Fibroblast of skin of abdomen (primary cell): ENCODE measurements at regions not wholly inside any gene's neighbourhood (a gene's known extent, or its start where the extent isn't known, plus 50 kb on each side); places are given as distances from the start of the nearest gene placed in this dataset.

Experiments used
- DNase-seq: peaks from one replicate; pipeline ENCODE4 v3.0.0-alpha.2; 2013

DNA sequence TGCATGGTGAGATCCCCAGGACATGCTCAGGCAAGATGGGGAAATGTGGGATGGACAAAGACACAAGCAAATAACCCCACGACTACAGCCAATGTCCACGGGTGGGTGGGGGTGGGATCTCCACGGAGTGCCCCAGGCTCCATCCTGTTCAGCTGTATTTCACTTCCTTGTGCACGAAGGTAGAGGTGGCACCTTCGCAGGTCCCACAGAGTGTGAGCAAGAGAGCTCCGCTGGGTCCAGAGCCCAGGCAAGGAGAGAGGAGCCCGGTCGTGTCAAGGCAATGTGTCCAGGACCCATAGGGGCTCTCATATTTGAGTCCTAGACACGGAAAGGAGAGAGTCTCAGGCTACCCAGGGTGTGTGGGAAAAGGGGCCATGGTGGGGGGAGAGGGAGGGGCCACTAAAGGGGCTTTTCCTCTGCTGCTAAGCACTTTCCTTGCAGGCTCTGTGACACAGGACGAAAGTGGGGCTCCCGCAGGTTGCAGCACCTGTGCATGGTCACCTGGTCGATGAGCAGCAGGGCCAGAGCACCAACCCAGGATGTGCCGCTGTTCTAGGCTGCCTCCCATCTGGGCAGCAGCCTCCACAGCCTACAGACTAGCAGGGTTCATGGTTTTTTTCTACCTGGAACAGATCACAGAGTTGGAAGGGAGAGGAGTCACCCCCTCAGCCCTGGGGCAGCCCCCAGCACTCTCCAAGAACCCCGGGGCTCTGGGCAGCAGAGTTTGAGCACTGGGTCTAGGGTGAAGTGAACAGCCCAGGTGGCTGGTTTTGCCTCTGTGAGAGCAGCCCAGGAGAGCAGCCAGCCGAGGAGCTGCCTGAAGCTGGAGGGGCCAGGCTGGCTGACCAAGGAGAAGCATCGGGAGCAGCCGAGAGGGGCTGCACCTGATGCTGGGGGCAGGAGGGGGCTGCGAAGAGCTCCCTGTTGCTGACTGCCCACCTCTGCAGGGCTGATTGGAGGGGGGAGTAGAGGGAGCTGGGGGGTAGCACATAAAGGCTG is 100.7 kb upstream of the MVB12B start:
- DNase-seq, result no peak

DNA sequence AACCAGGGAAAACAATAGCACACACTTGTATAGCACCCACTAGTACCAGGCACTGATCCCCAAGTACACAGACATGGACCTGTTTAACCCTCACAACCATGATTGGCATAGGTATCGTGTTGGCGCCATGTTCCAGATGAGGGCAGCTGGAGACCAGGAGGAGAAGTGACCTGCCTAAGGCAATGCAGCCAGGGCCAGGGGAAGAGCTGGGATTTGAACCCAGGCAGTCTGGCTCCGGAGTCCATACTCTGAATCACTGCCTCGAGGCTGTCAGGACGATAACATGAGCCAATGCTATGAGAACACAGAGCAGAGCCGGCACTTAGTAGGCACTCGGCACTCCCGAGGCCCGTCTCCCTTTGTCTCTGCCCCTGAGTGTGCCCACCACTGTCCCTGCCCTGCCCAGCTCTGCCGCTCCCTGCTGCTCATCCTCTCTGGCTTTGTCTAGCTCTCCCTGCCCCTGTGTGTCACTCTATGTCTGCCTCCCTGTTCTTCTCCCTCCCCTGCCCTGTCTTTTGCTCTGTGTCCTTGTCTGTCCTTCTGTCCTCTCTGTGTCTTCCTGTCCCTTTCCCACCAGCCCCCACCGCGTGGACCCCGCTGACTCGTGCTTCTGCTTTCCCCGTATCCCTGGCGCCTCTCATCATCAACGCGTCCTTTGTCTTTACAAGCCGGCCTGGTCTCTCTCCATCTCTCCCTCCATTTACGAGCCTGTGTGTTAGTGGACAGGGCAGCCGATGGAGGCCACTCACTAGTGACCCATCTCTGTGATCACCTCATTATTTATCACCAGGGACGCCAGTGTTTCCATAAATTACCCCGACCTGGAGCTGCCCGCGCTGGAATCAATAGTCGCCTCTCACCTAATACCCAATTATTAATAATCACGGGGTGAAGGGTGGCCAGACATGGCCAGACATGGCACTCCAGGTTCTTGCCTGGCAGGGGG is 99.4 kb upstream of the MVB12B start:
- DNase-seq, result no peak

DNA sequence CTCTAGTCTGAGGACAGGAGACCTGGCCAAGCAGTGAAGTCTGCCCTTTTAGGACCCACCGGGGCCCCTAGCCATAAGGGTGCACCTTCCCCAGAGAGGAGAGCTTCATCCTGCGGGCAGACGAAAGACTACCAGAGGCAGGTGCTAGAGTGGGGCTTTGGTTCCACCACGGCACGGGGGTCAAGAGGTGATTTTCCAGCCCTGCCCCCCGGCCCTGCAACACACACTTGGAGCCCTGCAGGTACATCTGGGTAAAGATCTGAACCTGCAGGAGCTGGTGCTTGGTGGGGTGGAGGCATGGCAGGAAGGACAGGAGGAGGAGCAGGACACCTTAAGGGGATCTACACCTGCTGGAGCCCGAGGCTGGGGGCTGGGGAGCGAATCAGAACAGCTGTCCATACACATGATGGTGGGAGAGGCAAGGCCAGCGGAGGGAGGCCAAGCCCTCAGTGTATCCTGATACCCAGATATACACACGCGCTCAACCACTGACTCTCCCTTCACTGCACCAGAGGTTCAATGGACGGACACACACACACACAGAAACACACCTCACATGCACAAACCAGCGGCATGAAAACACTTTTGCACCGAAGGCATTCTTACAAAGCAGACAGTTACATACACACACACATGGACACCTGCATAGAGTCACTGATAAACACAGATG is 98.4 kb upstream of the MVB12B start:
- DNase-seq, result no peak

DNA sequence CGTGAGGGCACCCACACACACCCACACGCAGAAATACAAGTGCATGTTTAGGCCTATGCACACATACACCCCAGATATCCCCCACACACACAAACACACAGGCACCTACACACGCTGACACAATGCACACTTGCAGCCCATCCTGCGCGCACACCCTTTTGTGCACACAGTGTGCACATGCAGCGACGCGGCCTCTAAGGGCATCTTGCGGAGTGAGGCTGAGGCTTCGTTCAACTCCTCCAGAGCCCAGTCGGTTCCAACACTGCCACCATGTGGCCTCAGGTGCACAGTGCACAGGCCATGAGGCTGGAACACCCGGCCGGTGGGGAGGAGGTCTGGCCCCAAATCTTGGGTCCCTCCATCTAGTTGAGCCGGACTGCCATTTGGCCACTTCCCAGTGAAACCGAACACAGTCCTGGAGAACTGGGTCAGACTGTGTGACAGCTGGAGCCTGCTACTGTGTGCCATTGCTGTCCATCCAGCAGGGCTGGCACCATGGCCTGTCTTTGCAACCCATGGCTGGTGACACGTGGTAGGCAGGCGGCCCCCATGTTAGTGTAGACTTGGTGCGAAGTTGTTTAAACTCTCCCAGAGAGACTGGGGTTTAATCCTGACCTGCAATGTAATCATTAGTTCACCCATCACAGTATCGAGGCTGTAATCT is 97.7 kb upstream of the MVB12B start:
- DNase-seq, result peak; percentile 61

DNA sequence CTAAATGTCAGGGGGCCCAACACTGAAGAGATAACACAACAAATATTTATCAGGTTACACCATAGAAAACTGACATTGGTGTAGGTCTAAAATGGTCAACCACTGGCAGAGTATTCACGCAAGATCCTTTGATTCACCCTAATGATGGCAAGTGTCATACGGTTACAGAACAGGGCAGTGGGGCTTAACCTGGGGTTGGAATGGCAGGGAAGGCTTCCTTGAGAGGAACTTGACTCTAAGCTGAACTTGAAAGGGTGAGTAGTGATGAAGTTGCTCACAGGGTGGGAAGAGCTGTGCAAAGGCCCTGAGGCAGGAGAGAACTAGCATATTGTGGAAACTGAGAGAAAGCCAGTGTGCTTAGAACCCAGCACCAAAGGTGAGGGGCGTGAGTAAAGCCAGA is 97.1 kb upstream of the MVB12B start:
- no peak for DNase-seq

DNA sequence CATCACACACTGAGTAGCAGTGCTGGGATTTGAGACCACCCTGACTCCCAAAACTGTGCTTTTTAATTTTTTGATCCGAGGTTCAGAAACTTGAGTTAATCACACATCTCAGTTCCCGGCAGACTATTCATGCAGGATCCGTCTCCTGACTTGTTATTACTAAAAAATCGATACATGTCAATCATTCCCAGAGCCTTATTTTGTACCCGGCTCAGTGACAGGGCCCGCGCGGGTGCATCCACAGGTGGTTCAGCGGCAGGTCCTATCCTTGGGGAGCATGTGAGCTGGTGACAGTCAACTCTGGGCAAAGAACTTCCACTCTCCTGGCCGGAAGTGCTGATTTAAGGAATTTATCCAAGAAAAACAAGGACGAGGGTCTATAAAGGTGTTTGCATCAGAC is 95.9 kb upstream of the MVB12B start:
- DNase-seq, result no peak

DNA sequence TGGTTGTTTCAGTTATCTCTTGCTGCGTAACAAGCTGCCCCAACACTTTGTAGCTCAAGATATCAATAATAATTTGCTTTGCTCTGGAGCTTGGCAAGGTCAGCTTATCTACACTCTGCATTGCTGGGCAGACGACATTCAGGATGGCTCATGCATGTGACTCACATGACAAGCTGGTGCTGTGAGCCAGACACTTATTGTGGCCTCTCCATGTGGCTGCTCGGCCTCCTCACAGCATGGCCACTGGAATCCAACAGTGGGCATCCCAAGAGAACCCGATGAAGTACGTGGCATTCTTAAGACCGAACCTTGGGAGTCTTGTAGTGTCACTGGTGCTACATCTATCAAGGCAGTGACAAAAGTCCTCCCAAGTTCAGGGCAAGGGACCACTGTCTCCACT is 94.2 kb upstream of the MVB12B start:
- DNase-seq, result no peak

DNA sequence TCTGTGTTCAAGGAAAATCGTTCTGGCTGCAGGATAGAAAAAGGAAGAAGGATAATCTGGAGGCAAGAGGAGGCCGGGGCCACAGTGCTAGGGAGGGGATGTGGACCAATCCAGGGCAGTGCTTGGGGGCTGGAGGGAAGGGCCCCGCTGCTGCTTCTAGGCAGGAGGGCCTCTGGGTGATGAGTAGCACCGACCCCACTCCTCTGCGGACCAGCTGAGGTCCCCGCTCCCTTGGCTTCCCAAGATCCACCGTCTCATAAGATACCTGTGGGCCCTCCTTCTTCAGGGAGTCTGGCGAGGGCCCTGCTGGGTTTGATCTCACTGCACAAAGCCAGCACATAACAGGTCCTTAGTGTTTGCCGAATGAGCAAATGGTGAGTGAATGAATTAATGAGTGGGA is 93.5 kb upstream of the MVB12B start:
- no peak for DNase-seq

DNA sequence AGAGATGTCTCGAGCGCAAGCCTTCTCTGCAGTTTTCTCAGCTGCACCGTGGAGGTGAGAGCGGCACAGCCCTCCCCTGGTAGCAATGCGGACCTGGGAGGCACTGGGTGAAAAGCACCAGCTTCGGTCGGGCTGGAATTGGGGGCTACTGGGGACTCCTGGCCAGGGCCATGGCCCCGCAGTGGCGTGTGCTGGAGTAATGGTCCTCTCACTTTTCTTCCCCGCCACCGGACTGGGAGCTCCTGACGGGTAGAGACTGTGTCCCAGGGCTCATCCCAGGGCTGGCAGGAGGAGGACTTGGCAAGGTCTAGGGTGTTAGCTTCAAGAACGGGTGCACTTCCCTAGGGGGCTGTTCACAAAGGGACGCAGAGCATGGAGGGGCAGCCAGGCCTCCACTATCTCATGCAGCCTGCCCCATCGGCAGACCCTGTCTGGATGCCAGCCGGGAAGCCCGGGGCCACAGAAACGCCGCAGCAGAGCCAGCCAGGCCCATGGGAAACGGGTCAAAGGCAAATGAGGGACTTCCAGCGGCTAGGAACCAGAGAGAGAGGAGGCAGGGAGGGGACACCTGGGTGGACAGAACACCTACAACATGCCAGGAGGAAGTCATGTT is 92.6 kb upstream of the MVB12B start:
- no peak for DNase-seq

DNA sequence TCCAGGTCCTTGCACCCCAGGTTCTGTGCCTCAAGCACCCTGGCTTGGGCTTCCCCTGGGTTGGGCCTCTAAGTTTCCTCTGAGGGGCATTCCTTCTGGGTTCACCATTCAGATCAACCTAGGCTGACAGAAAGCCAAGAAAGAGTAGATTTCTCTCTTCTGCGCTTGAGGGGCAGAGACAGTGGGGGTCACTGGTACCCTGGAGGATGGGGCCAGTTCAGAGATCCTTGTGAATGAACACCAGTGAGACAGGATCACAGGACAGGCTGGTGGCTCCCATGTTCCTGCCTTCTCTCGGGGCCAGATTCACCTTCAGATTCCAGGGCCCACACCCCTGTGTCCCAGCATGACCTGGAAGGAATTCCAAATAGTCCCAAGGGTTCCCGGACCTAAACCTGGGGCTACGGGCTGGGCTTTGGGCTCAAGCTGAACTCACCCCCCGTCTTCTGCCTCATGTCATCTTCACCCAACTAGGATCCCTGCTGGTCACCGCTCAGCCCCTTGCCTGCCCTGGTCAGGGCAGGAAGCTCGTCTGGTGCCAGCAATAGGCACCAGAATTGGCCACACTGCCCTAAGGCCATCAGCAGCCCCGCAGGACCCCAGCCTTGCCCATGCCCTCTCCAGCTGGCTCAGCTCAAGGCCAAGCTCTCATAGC is 91.8 kb upstream of the MVB12B start:
- no peak for DNase-seq

DNA sequence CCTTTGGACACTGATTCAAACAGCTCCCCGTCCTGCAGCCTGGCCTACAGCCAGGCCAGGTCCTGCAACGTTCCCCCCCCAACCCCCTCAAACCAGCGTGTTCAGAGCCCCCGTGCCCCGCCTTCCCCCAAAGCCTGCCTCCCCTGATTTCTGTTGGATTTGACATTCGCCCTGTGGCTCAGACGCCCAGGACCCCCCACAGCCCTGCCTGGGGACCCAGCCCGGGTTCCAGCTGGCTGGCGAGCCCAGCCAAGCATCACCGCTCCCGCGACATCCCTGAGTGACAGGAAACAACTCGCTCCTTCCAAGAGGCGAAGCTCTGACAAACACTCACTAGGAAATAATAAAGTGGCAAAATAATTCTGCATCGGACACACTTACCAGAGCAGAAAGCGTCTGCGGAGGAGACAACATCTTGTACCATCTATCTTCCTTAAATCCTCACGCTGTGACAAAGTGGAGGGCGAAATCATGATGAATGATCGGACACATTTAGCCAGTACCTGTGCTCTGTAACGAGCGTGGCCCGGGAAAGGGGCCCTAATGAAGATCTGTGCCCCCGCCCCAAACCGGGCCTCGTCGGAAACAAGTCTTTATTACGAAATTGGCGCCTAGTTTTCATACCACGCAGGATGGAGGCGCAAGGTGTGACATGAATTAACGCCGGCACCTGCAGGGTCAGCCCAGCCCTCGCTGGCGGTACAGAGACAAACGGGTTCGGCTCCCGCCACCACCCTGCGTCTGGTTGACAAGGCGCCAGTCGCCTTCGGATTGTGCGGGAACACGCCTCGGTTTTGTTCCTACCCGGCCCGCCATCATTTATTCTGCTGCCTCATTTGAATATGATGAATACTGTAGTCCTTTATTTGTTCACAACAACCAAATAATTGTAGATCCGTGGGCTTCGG is 91.0 kb upstream of the MVB12B start:
- DNase-seq, result no peak

DNA sequence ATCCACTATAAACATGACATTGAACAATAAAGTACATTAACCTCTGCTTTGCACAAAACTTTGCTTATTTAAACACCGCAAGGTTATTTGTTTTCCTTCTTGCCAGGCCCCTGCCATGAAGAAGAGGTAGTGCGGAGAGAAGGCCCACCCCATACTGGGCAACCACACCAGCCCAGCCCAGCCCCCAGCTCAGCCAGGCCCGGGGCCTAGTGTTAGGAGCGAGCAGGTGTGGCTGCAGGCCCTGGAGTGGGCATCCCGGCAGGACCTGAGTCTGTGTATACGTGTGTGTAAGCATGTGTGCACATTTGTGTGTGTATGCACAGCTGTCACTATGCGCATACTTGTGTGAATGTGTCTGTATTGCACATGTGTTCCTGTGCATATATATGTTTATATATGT is 90.4 kb upstream of the MVB12B start:
- no peak for DNase-seq

DNA sequence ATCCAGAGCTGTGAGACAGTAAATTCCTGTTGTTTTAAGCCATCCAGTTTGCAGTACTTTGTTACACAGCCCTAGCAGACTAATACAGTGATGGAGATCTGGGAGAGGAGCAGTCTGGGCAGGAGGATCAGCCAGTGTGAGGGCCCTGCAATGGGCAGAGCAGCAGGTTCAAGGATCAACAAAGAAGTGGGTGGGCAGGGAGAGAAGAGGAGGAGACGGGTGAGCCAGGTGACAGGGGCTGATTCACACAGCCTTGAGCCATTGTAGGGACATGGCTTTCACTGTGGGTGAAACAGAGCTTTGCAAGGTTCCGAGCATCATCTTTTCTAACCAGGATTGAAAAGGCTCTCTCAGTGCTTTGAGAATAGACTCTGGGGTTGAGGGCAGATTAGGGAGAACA is 88.2 kb upstream of the MVB12B start:
- no peak for DNase-seq

DNA sequence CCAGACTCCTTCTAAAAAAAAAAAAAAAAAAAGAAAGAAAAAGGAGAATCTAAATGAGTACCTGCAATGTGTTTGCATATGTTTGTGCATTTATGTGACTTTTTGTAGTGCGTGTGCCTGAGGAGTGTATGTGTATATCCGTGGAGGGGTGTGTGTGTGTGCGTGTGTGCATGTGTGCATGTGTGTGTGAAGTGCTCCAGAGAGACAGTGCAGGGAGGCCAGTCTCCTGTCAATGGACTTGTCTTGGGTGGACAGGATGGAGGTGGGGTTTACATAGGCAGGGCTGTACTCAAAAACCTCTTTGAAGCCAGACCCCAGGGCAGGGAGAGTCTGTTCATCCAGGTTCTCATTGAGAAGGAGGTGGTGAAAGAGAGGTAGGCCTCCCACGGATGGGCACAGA is 87.1 kb upstream of the MVB12B start:
- no peak for DNase-seq

DNA sequence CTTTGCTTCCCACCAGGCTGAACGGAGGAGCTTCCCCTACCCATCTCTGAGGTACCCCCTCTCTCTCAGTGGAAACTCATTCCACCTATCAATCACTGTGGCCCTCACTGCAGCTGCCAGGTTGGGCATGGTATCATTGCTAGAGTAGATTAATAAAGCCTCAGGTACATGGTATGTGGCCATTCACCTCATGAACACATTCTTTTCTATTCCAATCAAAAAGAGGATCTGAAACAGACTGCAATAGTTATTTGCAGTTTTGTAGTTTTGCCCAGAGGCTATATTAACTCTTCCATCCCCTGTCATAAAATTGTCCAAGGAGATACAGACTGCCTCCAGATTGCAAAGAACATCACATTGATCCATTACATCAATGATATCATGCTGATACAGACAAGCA is 85.8 kb upstream of the MVB12B start:
- no peak for DNase-seq

DNA sequence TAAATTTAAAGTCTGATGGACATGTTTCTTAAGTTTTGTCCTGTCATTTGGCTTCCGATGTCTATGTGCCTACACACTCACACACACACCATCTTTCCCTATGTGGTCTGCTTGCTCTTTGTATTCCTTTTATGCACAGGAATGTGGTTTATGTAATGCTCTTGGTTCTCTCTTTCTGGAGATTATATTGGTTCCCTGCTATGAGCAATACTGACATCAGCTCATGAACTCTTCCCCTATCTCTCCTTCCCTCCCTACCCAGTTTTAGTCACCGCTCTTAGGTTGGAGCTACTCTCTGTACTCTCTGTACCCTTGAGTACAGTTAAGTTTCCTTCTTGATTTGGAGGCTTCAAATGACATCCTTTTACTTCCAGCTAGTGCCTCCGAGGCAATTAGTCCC is 77.9 kb upstream of the MVB12B start:
- peak; percentile 87 for DNase-seq

DNA sequence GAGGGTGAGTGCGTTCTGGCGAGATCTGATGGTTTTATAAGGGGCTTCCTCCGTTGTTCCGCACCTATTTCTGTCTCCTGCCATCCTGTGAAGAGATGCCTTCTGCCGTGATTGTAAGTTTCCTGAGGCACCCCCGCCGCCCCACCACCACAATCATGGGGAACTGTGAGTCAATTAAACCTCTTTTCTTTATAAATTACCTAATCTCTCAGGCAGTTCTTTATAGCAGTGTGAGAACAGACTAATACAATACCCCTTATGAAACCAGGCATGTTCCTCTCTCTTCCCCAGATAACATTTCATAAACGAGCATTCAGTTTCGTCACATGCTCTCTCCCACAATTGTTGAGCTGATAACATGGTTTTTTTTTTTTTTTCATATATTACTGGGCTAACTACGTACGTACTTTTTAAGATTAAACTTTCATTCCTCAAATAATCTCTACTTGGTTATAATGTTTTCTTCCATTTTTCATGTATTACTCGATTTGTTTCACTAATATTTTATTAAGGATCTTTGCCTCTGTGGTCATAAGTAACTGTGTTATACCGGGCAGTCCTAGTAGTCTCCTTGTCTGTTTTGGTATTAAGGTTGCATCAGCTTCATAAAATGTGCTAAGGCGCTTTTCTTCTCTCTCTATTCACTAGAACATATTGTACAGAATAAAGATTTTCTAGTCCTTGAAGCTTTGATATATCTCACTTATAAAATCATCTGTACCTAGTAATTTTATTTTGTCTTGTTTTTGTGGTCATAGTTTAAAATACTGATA is 64.9 kb upstream of the MVB12B start:
- no peak for DNase-seq

DNA sequence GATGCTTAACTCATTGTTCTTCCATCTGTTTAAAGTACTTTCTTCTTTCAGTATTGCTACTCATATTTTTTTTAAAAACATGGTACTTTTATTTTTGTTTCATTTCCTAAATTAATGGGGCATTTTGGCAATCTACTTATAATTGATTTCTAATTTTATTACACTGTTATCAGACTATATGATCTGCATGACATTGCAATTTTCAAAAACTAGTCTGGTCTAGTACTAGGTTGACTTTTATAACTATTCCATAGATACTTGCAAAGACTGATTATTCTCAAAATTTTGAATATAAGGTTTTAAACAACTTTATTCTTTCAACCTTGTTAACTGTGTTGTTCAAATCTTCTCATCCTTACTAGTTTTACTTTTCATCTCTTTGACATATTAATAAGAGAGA is 63.9 kb upstream of the MVB12B start:
- DNase-seq, result no peak

DNA sequence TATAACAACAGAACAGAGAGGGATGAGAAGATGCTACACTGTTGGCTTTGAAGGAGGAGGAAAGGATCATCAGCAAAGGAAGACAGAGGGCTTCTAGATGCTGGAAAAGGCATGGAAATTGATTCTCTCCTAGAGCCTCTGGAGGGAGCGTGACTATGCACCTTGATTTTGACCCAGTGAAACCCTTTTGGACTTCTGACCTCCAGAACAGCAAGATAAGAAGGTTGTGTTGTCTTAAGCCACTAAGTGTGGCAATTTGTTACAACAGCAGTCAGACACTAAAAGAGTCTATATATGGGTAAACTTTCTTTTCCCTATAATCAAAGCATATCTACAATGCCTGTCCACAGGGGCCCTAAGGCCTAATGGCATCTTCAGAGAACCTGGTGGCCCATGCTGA is 56.1 kb upstream of the MVB12B start:
- no peak for DNase-seq
